ENCODE measurements at regions not wholly inside any gene's neighbourhood (a gene's known extent, or its start where the extent isn't known, plus 50 kb on each side); places are given as distances from the start of the nearest gene placed in this dataset.
"Not testable (repeated sequence)": the region's sequence is repeated elsewhere in the genome, so short reads cannot be mapped to it uniquely, and the experiment has no call there.

DNA sequence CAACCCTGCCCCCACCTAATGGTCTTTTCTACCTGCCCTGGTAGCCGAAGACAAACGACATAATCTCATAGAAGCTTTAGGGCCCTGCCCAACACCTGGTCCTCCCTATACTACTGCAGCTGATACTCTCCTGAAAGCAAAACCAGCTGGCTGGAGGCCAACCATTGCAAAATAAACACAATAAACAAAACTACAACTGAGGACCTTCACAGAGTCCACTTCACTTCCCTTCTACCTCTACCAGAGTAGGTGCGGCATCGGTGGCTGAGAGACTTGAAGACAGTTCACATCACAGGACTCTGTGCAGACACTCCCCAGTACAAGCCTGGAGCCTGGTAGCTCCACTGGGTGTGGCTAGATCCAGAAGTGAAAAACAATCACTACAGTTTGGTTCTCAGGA lies 476.2 kb downstream of the MMUT start:
- DNase-seq, result no peak

DNA sequence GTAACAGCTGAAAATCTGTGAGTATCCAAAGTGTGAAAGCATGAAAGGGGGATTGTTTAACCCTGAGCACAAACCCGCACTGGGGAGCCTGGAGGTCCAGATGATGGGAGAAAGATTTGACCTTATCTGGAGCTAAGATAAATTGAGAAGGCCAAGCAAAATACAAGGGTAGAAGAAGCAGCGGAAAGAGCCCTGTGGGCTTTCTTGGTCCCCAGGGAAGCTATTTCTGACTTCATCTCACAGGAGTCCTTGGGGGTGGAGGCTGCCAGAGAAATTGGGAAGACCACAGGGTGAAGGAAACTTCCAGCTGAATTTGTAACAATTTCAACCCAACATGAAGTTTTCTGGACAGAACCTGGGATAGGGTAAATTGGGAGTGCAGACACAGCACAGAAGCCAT lies 476.9 kb downstream of the MMUT start:
- no peak for DNase-seq

DNA sequence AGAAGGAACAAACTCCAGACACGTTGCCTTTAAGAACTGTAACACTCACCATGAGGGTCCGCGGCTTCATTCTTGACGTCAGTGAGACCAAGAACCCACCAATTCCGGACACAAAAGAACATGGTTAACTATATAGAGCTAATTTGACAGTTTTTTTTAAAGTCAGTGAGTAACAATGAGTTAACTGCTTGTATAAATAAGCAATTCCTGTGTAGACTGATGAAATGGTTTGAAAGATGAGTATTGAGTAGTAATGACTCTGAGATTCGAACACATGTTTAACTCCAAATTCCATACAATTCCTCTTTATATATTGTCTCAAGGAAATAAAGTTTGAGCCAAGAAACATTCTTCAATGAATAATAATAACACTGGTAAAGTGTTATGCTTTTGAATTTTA lies 478.0 kb downstream of the MMUT start:
- no peak for DNase-seq

DNA sequence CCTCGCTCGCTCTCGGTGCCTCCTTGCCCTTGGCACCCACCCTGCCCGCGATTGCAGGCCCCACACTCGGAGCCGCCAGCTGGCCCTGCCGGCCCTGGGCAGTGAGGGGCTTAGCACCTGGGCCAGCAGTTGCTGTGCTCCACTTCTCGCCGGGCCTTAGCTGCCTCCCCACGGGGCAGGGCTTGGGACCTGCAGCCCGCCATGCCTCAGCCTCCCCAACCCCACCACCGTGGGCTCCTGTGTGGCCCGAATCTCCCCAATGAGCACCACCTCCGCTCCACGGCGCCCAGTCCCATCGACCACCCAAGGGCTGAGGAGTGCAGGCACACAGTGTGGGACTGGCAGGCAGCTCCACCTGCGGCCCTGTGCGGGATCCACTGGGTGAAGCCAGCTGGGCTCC lies 479.1 kb downstream of the MMUT start:
- DNase-seq, result not testable (repeated sequence)

DNA sequence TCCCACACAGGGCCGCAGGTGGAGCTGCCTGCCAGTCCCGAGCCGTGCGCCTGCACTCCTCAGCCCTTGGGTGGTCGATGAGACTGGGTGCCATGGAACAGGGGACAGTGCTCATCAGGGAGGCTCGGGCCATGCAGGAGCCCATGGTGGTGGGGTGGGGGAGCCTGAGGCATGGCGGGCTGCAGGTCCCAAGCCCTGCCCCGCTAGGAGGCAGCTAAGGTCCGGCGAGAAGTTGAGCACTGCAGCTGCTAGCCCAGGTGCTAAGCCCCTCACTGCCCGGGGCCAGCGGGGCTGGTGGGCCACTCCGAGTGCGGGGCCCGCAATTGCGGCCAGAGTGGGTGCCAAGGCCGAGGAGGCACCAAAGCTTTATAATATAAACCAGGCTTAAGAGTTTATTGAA lies 479.7 kb downstream of the MMUT start:
- DNase-seq, result no peak

DNA sequence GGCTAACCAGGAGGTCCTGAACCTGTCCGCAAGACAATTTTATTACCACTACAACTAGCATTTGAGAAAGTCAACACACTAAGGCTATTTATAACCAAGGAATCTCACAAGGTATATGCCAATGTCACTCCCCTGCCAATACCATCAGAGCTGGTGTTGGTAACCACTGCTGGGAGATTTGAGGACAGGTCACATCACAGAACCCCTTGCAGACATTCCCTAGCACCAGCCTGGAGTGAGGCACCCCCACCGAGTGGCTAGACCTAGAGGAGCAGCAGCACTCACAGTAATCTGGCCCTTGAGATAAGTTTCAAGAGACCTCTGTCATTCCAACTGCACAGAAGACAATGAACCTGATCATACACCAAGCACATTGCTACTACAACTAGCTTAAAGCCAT lies 483.2 kb downstream of the MMUT start:
- no peak for DNase-seq

DNA sequence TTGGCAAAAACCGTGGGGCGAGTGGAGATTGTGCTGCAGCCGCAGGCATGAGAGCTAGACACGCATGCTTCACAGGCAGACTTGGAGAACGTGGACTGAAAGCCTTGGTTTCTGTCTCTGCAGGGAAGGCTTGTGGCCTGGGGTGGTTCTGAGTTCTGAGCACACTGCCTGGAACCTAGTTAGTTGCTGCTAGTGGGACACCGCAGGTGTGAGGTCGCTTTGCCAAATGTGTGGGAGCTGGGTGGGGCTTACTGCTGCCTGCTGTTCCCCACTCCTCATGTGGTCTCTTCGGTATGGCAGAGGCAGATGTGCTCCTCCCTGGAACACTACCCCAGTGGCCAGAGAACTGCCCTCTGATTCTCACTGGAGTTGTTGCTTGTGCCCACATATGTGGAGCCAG lies 484.0 kb downstream of the MMUT start:
- no peak for DNase-seq

DNA sequence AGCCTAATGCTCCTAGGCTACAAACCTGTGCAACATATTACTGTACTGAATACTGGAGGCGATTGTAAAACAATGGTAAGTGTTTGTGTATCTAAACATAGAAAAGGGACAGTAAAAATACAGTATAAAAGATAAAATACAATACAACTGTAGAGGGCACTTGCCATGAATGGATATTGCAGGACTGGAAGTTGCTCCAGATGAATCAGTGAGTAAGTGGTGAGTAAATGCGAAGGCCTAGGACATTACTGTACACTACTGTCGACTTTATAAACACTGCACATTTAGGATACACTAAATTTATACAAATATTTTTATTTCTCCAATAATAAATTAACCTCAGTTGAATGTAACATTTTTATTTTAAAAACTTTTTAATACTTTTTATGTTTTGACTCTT lies 485.0 kb downstream of the MMUT start:
- DNase-seq, result no peak

DNA sequence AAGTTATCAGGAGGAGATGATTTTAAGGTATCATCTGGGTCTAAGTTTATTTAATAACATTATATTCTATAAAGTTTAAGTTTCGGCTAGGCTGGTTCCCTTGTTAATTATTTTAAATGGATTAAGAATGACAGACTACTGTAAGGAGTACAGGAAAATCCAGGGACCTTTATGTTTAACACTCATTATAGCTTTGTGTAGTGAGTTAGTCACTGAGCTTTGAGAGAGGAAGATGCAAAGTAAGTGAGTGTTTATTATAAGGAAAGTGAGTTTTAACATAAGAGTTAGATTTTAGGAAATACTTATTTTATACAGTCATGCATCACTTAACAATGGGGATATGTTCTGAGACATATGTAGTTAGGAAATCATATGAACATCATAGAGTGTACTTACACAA lies 485.5 kb downstream of the MMUT start:
- DNase-seq, result no peak

DNA sequence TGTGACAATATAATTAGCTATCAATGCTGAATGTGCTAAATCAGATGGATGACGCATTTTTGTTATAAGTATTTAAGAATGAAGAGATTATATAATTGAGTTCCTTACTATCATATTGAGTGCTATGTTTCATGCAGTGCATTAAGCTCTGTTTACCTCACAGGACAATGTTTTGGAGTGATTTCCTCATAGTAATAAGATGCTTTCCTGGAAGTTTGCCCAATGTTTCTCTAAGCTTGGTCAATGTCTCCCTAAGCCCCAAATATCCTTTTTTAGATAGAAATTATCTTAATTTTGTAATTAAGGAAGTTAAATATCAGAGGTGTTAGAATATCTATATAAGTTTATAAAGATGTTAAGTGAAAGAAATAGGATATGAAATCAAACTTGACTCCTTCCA lies 489.6 kb downstream of the MMUT start:
- no peak for DNase-seq

DNA sequence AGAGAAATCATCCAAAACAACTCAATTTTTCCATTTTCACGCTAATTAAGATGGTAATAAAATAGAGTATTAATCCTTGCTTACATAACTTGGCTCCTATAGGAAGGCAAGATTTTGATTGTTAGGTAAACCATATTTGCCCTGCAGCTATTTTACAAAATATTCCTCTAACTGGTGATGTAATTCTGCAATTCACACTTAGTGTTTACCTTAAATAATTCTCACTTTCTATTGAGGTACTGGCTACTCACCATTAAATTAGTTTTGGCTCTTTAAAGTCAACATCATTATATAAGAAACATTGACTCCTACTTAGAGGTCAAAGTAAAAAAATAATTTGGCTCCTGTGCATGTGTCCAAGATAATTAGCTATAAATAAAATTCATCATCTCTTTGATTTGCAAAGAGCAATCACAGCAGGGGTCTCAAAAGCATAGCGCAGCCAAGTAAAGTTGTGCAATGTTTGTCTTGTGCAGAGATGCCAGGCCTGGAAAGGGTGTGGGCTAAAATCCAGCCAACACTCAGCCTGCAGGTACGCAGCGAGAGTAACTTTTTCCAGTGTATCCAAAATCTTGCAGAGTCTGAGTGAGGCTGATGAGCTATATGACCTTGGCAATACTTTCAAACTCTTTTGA lies 501.2 kb downstream of the MMUT start:
- no peak for DNase-seq

DNA sequence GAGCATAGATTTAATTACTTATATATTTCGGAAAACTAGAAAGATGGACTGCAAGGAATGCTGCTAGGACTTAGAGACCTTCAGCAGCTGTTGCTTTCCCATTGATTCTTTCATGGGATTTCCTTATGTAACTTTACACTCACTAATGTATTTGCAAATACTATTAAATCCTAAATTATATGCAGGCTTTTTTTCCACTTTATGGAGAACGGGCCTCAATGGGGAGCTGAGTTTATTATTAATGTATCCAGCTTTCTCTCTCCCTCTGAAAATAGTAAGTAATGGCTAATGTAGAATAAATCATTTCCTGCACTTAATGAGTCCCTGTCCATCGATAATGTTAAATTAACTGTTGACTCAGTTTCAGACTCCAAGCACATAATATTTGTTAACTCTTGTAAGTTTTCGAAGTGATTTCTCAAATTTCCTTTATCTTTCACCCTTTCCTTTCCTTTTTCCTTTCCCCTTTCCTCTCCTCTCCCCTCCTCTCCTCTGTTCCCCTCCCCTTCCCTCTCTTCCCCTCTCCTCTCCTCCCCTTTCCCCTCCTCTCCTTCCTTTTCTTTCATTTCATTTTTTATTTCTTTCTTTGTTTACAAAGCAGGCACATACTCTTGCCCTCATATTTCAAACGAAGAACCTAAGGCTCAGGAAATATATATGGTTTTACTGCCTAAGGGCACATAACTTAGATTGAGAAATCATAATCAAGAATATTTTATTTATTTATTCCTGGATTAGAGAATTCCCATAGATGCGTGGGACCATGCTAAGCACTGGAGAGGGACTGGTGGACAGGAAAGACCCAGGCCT lies 503.6 kb downstream of the MMUT start:
- DNase-seq, result no peak

DNA sequence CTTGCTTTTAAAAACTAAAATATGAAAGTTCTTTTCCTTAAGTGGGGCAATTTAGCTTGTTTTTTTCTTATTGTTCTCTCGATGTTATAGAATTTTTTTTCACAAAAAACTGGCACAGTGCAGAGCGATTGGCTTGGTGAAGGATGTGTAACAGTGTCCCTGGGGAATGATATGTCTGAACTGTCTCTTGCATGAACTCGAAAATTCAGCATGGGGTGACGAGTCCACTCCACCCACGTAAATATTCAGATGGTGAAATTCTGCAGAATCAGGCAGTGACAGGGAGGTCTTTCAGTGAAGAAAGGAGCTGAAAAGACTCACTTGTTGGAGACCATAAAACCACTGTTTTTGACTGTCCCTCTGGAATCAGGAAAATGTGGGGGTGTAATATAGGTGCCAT lies 505.3 kb downstream of the MMUT start:
- DNase-seq, result no peak

DNA sequence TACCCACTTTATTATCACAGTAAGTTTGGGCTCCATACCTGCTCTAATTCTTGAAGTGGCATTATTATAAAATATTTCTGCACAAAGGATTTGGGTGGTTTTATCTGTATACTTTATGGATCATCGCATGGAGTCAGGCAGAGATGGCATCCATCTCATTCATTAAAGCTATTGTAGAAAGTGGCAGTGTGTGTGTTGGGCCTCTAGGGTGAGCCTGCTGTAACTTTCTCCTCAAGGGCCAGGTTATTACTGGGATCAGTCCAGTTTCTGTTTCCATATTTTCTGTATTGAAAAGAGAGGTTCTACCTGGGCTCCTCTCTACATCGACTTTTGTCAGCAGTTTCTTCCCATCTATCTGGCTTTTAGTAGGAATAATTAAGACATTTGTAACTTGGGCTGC lies 511.1 kb downstream of the MMUT start:
- DNase-seq, result no peak

DNA sequence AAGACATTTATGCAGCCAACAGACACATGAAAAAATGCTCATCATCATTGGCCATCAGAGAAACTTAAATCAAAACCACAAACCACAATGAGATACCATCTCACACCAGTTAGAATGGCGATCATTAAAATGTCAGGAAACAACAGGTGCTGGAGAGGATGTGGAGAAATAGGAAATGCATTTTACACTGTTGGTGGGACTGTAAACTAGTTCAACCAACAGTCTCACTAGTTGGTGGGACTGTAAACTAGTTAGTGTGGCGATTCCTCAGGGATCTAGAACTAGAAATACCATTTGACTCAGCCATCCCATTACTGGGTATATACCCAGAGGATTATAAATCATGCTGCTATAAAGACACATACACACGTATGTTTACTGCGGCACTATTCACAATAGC lies 518.8 kb downstream of the MMUT start:
- not testable (repeated sequence) for DNase-seq

DNA sequence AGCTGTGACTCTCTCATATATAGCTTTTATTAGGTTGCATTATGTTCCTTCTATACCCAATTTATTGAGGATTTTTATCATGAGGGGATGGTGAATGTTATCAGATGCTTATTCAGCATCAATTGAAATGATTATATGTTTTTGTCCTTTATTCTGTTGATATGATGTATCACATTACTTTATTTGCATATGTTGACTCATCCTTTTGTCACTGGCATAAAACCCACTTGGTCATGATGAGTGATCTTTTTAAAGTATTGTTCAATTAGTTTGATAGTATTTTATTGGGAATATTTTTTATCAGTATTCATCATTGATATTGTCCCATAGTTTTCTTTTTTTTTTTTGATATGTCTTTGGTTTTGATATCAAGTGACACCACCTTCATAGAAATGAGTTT lies 529.9 kb downstream of the MMUT start:
- no peak for DNase-seq

DNA sequence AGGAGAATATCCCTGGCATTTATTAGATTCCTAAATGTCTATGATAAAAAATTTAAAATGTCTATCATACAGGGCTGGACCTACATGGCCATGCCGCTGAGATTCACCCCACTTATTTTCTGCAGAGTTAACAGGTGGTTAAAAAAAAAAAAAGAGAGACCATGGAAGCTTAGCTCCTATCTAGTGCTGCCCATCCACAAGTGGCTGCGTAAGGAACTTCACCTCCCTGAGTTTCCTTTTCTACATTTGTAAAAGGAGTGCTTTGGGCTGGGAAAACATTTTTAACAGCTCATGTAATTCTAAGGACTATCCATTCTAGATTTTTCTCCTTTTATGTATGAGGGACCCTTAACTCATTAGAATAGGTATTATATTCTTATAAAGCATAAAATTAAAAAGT lies 534.1 kb downstream of the MMUT start:
- no peak for DNase-seq

DNA sequence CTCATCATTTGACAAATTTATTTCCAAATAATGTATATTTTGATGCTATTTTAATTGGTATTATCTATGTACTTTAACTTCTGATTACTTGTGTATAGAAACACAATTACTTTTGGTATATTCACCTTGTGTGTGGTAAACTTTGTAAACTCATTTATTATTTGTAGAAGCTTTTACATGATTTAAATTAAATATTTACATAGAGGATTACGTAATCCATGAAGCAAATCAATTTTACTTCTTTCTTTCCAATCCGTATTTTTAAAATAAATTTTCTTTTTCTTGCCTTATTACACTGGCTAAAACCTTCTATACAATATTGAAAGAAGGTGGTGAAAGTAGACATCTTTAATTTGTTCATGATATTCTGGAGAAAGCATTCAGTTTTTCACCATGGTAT lies 540.2 kb downstream of the MMUT start:
- DNase-seq, result no peak

DNA sequence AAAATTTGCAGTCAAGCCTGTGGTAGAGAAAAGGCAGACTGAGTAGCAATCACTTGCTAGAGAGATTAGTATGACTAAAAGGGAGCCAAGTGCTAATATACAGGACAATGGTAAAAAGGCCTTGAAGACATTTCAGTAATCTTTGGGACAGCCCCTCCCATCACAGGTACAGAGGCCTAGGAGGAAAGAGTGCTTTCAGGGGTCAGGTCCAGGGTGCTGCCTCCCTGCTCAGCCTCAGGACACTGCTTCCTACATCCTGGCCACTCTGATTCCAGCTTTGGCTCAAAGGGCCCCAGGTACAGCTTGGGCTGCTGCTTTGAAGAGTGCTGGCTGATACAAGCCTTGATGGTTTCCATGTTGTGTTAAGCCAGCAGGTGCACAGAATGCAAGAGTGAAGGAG lies 543.5 kb downstream of the MMUT start:
- no peak for DNase-seq

DNA sequence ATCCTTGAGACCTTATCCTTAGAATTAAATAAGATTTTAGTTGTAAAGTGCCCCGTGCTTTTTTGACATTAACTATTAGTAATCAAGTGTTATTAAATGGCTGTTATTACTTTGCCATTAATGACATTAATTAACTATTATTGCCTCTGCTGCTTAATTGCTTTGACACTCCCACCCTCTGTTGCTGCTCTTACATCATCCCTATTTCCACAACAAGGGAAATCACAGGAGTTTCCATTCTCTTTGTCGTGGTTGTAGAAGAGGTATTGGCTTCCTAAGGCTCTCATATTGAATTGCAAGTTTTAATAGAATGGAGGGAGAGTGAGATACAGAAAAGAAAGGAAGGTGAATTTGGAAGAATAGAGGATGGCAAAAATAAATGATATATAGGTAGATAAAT lies 545.8 kb downstream of the MMUT start:
- no peak for DNase-seq

DNA sequence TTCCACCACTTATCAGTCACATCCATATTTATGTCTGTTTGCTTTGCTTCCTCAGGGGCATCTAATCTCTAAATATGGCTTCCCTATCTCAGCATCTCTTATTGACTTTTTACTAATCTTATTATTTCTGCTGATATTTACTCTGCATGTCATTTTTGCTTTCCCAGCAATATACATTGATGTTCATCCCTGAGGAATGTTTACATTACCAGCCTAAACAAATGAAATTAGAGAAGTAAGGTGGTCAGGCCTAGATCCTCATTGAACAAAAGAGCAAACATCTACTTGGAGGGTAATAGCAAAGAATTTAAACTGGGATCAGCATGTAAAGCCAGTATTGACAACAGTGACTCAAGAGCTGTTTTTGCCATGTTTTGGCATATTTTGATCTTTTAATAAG lies 546.4 kb downstream of the MMUT start:
- DNase-seq, result no peak

DNA sequence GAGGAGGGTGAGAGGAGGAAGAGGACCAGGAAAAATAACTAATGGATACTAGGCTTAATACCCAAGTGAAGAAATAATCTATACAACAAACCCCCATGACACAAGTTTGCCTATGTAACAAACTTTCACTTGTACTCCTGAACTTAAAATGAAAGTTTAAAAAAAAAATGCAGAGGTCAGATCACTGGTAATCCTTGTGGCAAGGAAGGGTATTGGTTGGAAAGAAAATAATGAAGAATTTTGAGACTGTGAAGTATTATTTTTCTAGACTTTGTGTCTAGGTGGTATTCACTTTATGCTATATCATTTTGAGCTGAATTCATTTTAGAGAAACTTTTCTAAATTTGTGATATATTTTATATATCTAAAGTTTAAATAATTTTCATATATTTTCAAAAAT lies 547.5 kb downstream of the MMUT start:
- DNase-seq, result no peak

DNA sequence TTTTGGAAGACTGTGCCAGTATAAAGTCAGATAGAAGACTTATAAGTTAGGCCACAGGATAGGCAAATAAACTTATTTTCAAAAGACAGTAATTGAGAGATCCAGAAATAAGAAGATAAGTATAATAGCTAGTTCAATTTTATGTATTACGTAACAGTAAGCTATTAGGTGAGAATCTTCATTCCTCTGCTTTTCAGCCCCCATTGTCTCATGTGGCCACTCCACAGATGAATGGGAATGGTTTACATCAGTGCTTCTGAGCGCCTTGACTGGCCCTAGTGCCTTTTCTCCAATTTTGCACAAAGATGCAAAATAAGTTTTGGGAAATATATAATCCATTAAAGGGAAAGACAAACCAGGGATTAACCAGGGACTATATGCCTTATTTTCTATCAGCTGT lies 550.5 kb downstream of the MMUT start:
- no peak for DNase-seq

DNA sequence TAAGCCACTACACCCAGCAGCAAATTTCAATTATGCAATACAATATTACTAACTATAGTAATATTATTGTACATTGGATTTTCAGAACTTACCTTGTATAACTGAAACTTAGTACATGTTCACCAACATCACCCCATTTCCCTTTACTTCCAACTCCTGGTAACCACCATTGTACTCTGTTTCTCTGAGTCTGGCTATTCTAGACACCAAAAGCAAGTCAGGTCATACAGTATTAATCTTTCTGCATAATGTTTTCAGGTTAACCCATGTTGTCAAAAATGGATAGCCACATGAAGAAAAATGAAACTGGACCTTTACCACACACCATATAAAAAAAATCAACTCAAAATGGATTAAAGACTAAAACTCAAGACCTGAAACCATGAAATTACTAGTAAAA lies 558.2 kb downstream of the MMUT start:
- DNase-seq, result no peak

DNA sequence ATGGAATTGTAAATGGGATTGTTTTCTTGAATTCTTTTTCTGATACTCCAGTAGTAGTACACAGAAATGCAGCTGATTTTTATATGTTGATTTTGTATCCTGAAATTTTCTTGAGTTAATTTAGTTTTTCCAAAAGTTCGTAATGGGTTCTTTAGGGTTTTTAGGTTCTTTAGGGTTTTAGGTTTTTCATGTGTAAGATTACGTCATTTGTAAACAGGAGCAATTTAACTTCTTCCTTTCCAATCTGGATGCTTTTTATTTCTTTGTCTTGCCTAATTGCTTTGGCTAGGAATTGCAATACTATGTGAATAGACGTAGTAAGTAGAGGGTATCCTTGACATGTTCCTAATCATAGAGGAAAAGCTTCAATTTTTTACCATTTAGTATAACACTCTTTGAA lies 568.6 kb downstream of the MMUT start:
- no peak for DNase-seq

Data from stimulated activated naive CD4-positive, alpha-beta T cell (primary cell).